ENCODE measurements at regions not wholly inside any gene's neighbourhood (a gene's known extent, or its start where the extent isn't known, plus 50 kb on each side); places are given as distances from the start of the nearest gene placed in this dataset.
"Not testable (repeated sequence)": the region's sequence is repeated elsewhere in the genome, so short reads cannot be mapped to it uniquely, and the experiment has no call there.

DNA sequence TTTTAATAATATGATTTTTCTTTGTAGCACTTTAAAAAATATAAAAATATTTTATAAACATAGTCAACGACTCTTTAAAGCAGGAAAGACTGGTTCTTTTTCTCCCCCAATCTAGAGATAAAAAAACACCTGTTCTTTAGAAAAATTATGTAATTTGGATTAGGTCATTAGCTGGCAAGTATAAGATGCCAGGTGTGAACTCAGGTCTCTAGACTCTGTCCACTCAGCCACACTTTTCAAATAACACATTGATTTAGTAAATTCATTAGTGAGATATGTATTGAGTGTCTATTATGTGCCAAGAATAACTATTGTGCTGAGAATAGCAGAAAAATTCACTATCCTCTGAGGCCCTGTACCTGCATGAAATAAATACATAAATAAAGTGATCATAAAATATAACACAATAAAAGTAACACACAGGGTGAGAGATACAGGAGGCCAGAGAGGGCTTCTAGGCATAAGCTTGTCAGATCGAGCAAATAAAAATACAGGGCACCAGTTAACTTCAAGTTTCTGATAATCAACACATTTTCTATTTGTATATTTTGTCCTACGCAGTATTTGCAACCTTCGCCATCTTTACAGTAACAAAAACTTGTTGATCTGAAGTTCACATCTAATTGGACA, 867.1 kb upstream of the GBE1 start:
- no peak overlapping the region for H3K9ac ChIP-seq (ENCODE audit: control insufficient read depth, extremely low read depth, insufficient read depth, low read length)
- H3K36me3 ChIP-seq (ENCODE audit: control insufficient read depth in 2 of 2, extremely low read depth in 1 of 2, insufficient read depth in 2 of 2, low read length in 2 of 2): no peaks in the 10 kb centered on the region
- no peak overlapping the region for H3K27ac ChIP-seq (ENCODE audit: control insufficient read depth, insufficient read depth, low read length)
- TF ChIP-seq EZH2 (IDR thresholded peaks at IDR 0.05; ENCODE audit: low read length): no peak
- TF ChIP-seq, protein P1, sequence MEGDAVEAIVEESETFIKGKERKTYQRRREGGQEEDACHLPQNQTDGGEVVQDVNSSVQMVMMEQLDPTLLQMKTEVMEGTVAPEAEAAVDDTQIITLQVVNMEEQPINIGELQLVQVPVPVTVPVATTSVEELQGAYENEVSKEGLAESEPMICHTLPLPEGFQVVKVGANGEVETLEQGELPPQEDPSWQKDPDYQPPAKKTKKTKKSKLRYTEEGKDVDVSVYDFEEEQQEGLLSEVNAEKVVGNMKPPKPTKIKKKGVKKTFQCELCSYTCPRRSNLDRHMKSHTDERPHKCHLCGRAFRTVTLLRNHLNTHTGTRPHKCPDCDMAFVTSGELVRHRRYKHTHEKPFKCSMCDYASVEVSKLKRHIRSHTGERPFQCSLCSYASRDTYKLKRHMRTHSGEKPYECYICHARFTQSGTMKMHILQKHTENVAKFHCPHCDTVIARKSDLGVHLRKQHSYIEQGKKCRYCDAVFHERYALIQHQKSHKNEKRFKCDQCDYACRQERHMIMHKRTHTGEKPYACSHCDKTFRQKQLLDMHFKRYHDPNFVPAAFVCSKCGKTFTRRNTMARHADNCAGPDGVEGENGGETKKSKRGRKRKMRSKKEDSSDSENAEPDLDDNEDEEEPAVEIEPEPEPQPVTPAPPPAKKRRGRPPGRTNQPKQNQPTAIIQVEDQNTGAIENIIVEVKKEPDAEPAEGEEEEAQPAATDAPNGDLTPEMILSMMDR (optimal IDR thresholded peaks at IDR 0.05 in 1 of 3, IDR thresholded peaks at IDR 0.05 in 1 of 3, conservative IDR thresholded peaks at IDR 0.05 in 1 of 3; ENCODE audit: extremely low read depth in 1 of 3, insufficient read depth in 2 of 3, low read length in 3 of 3): no peak
- H3K79me2 ChIP-seq (ENCODE audit: control insufficient read depth, insufficient read depth, low read length): no peaks in the 10 kb centered on the region
- DNase-seq (ENCODE audit: low read depth, low spot score): no peak
- no peak overlapping the region for H3K4me2 ChIP-seq (ENCODE audit: control insufficient read depth, extremely low read depth, insufficient read depth, low read depth, low read length)
- no peaks in the 10 kb centered on the region for H3K9me1 ChIP-seq (ENCODE audit: control insufficient read depth, extremely low read depth, insufficient read depth, low read length)
- H3K27me3 ChIP-seq (ENCODE audit: control insufficient read depth, extremely low read depth, insufficient read depth, low read length): no peaks in the 10 kb centered on the region
- dilution Hi-C loops (cut with MboI; ENCODE audit: extremely low pct_ligation_motif_present, low sequenced_read_pairs): no loop called here
- no peak for FAIRE-seq
- H4K20me1 ChIP-seq (ENCODE audit: control insufficient read depth, extremely low read depth, insufficient read depth, low read length): no peaks in the 10 kb centered on the region
- H3K4me3 ChIP-seq (ENCODE audit: control insufficient read depth in 2 of 3, extremely low read depth in 1 of 3, insufficient read depth in 2 of 3, low read depth in 1 of 3, low read length in 3 of 3): no peak overlapping the region
- no peaks in the 10 kb centered on the region for H3K4me1 ChIP-seq (ENCODE audit: control insufficient read depth, extremely low read depth, insufficient read depth, low read length)
- peaks cover 3% of the 10 kb centered on the region for H3K9me3 ChIP-seq (ENCODE audit: control insufficient read depth, low read depth, low read length)
- H2AFZ ChIP-seq (ENCODE audit: control insufficient read depth, low read length): no peak overlapping the region

DNA sequence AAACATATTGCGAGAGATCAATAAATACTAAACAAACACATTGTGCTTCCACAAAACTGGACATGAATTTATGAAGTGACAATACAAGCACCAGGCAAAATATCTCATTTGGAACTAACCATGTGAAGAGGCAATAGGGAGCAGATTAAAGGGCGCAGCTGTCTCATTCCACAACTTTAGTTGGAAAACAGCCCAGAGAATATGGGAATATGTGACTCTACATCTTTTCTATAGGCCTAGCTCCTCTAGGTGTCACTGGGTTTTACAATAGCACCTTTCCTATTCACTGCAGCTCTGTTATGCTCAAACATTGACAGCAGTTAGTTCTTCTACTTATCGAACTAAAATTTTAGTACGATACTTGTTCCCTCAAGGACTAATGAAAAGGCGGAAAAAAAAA, 866.3 kb upstream of the GBE1 start:
- Histone ChIP-seq H3K9me1 (ENCODE audit: control insufficient read depth, extremely low read depth, insufficient read depth, low read length) (no peaks in the 10 kb centered on the region), H4K20me1 (ENCODE audit: control insufficient read depth, extremely low read depth, insufficient read depth, low read length) (no peaks in the 10 kb centered on the region), H3K27ac (ENCODE audit: control insufficient read depth, insufficient read depth, low read length) (no peak overlapping the region), H3K4me1 (ENCODE audit: control insufficient read depth, extremely low read depth, insufficient read depth, low read length) (no peaks in the 10 kb centered on the region), H3K27me3 (ENCODE audit: control insufficient read depth, extremely low read depth, insufficient read depth, low read length) (no peaks in the 10 kb centered on the region), H3K36me3 (ENCODE audit: control insufficient read depth in 2 of 2, extremely low read depth in 1 of 2, insufficient read depth in 2 of 2, low read length in 2 of 2) (no peaks in the 10 kb centered on the region), H3K9me3 (ENCODE audit: control insufficient read depth, low read depth, low read length) (peaks cover 3% of the 10 kb centered on the region), H3K79me2 (ENCODE audit: control insufficient read depth, insufficient read depth, low read length) (no peaks in the 10 kb centered on the region), H2AFZ (ENCODE audit: control insufficient read depth, low read length) (no peak overlapping the region), H3K4me2 (ENCODE audit: control insufficient read depth, extremely low read depth, insufficient read depth, low read depth, low read length) (no peak overlapping the region), H3K4me3 (ENCODE audit: control insufficient read depth in 2 of 3, extremely low read depth in 1 of 3, insufficient read depth in 2 of 3, low read depth in 1 of 3, low read length in 3 of 3) (no peak overlapping the region), H3K9ac (ENCODE audit: control insufficient read depth, extremely low read depth, insufficient read depth, low read length) (no peak overlapping the region)
- TF ChIP-seq, protein P1 (optimal IDR thresholded peaks at IDR 0.05 in 1 of 3, IDR thresholded peaks at IDR 0.05 in 1 of 3, conservative IDR thresholded peaks at IDR 0.05 in 1 of 3; ENCODE audit: extremely low read depth in 1 of 3, insufficient read depth in 2 of 3, low read length in 3 of 3): no peak
- no peak for TF ChIP-seq EZH2 (IDR thresholded peaks at IDR 0.05; ENCODE audit: low read length)
- dilution Hi-C loops (cut with MboI; ENCODE audit: extremely low pct_ligation_motif_present, low sequenced_read_pairs): no loop called here
- no peak for DNase-seq (ENCODE audit: low read depth, low spot score)
- no peak for FAIRE-seq

DNA sequence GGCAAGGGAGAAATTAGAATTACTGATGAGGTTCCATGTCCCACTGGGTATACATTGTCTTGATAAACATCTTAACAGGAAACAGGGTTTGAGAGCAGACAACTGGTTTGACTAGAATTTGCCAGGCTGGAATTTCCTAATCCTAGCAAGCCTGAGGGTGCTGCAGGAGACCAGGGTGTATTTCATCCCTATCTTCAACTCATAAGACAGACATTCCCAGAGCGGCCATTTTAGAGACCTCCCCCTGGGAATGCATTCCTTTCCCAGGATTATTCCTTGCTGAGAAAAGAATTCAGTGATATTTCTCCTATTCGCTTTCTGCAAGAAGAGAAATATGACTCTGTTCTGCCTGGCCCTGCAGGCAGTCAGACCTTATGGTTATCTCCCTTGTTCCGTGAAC, 859.3 kb upstream of the GBE1 start:
- DNase-seq (ENCODE audit: low read depth, low spot score); H3K4me2 ChIP-seq (ENCODE audit: control insufficient read depth, extremely low read depth, insufficient read depth, low read depth, low read length); FAIRE-seq; H3K27ac ChIP-seq (ENCODE audit: control insufficient read depth, insufficient read depth, low read length); H2AFZ ChIP-seq (ENCODE audit: control insufficient read depth, low read length); H3K9me1 ChIP-seq (ENCODE audit: control insufficient read depth, extremely low read depth, insufficient read depth, low read length); H3K9ac ChIP-seq (ENCODE audit: control insufficient read depth, extremely low read depth, insufficient read depth, low read length); H3K9me3 ChIP-seq (ENCODE audit: control insufficient read depth, low read depth, low read length); H3K79me2 ChIP-seq (ENCODE audit: control insufficient read depth, insufficient read depth, low read length); H3K4me1 ChIP-seq (ENCODE audit: control insufficient read depth, extremely low read depth, insufficient read depth, low read length); H3K27me3 ChIP-seq (ENCODE audit: control insufficient read depth, extremely low read depth, insufficient read depth, low read length); H3K36me3 ChIP-seq (ENCODE audit: control insufficient read depth in 2 of 2, extremely low read depth in 1 of 2, insufficient read depth in 2 of 2, low read length in 2 of 2); dilution Hi-C loops (cut with MboI; ENCODE audit: extremely low pct_ligation_motif_present, low sequenced_read_pairs); H4K20me1 ChIP-seq (ENCODE audit: control insufficient read depth, extremely low read depth, insufficient read depth, low read length); H3K4me3 ChIP-seq (ENCODE audit: control insufficient read depth in 2 of 3, extremely low read depth in 1 of 3, insufficient read depth in 2 of 3, low read depth in 1 of 3, low read length in 3 of 3): not testable (repeated sequence)

Data from keratinocyte (primary cell).